Glutamatergic neuron (in vitro differentiated cells): ENCODE measurements at regions not wholly inside any gene's neighbourhood (a gene's known extent, or its start where the extent isn't known, plus 50 kb on each side); places are given as distances from the start of the nearest gene placed in this dataset.

Experiments used
- DNase-seq: peaks from one replicate; pipeline ENCODE4 v3.0.0; 2022
- H3K27ac Mint-ChIP-seq: one replicate; pipeline ENCODE4 v1.8.0; 2020; ENCODE audit warnings: mild to moderate bottlenecking, mixed read lengths, inconsistent platforms; ENCODE audit not compliant: unreplicated experiment
- H3K27me3 Mint-ChIP-seq: one replicate; pipeline ENCODE4 v1.8.0; 2020; ENCODE audit warnings: mild to moderate bottlenecking, moderate library complexity, mixed read lengths, inconsistent platforms; ENCODE audit not compliant: unreplicated experiment
- H3K36me3 Mint-ChIP-seq: one replicate; pipeline ENCODE4 v1.8.0; 2020; ENCODE audit warnings: mild to moderate bottlenecking, mixed read lengths, inconsistent platforms; ENCODE audit not compliant: unreplicated experiment
- H3K4me1 Mint-ChIP-seq: one replicate; pipeline ENCODE4 v1.8.0; 2020; ENCODE audit warnings: mild to moderate bottlenecking, low read depth, mixed read lengths, inconsistent platforms; ENCODE audit not compliant: unreplicated experiment
- H3K4me3 Mint-ChIP-seq: one replicate; pipeline ENCODE4 v1.8.0; 2020; ENCODE audit warnings: mild to moderate bottlenecking, mixed read lengths, inconsistent platforms; ENCODE audit not compliant: unreplicated experiment
- H3K9me3 Mint-ChIP-seq: one replicate; pipeline ENCODE4 v1.8.0; 2020; ENCODE audit warnings: mild to moderate bottlenecking, moderate library complexity, mixed read lengths, inconsistent platforms; ENCODE audit not compliant: unreplicated experiment
- TF ChIP-seq, protein P1 (sequence below): fragments of 200-600 bp; sonication (generic); IDR thresholded peaks from one replicate; pipeline ENCODE4 v1.5.0; 2021; ENCODE audit not compliant: partially characterized antibody, unreplicated experiment

DNA sequence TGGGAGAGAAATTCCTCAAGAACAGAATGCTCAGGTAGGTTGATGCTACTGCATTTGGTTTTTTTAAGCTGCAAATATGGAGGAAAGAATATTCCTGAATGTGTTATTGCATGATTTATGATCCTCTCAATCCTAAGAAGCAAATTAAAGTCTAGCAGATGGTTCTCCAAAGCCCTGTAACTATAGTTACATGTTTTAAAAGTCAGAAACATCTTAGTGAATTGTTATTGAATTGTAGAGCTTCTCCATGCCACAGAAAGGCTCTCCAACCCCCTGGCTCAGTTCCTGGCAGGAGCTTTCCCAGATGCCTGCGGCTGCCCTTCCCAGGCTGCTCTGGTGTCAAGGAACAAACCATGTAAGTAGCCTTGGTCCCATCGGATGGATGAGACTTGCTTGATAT lies 227.8 kb upstream of the GATB start:
- H3K27me3 Mint-ChIP-seq, result no peaks in the 10 kb centered on the region

DNA sequence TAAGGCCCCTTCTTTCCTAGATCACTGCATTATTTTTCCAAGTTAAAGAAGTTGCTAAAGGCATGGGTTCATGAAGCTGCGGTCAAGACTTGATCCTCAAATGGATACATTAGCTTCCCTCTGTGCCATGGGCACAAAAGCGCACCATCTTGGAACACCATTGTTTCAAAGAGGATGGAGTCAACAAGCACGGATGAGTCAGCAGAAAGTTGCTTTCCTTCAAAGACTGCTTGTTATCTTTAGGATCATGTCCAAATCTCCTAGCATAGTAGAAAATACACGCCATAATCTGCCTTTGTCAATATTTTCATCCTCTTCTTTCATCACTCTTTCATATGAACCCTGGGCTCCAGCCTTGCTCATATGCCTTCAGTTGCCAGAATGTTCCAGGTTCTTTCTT lies 226.8 kb upstream of the GATB start:
- Mint-ChIP-seq H3K9me3 (no peaks in the 10 kb centered on the region), H3K27ac (no peak overlapping the region), H3K36me3 (no peaks in the 10 kb centered on the region), H3K27me3 (no peaks in the 10 kb centered on the region), H3K4me3 (no peak overlapping the region), H3K4me1 (peaks cover 5% of the 10 kb centered on the region)
- TF ChIP-seq, protein P1, sequence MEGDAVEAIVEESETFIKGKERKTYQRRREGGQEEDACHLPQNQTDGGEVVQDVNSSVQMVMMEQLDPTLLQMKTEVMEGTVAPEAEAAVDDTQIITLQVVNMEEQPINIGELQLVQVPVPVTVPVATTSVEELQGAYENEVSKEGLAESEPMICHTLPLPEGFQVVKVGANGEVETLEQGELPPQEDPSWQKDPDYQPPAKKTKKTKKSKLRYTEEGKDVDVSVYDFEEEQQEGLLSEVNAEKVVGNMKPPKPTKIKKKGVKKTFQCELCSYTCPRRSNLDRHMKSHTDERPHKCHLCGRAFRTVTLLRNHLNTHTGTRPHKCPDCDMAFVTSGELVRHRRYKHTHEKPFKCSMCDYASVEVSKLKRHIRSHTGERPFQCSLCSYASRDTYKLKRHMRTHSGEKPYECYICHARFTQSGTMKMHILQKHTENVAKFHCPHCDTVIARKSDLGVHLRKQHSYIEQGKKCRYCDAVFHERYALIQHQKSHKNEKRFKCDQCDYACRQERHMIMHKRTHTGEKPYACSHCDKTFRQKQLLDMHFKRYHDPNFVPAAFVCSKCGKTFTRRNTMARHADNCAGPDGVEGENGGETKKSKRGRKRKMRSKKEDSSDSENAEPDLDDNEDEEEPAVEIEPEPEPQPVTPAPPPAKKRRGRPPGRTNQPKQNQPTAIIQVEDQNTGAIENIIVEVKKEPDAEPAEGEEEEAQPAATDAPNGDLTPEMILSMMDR, result no peak
- DNase-seq, result no peak

More for the DNA sequence above, 227.8 kb upstream of the GATB start:
- TF ChIP-seq, protein P1, result no peak
- DNase-seq, result no peak
- Mint-ChIP-seq H3K36me3 (no peaks in the 10 kb centered on the region), H3K9me3 (no peaks in the 10 kb centered on the region), H3K4me1 (peaks cover 6% of the 10 kb centered on the region), H3K4me3 (no peak overlapping the region), H3K27ac (no peak overlapping the region)

DNA sequence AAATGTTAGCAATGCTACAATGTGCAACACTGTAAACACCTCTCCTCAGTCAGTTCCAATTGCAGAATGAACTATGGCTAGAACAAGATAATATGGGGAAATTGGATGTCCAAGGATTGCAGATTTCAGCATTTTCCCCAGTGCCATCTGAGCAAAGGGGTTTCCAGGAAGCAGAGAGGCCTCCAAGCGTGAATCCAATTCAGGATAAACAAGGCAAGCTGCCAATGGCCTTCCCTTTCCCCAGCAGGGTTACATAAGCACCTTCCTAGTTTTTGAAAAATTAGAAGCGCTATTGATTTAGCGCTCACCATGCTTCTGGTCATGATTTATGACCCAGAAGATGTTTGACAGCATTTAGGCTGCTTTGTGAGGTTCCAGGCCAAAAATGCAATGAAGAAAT lies 223.0 kb upstream of the GATB start:
- no peaks in the 10 kb centered on the region for H3K4me1 Mint-ChIP-seq
- no peak for DNase-seq
- H3K9me3 Mint-ChIP-seq, result no peaks in the 10 kb centered on the region
- no peak overlapping the region for H3K27ac Mint-ChIP-seq
- TF ChIP-seq, protein P1, result no peak
- no peak overlapping the region for H3K4me3 Mint-ChIP-seq
- no peaks in the 10 kb centered on the region for H3K36me3 Mint-ChIP-seq
- no peaks in the 10 kb centered on the region for H3K27me3 Mint-ChIP-seq

DNA sequence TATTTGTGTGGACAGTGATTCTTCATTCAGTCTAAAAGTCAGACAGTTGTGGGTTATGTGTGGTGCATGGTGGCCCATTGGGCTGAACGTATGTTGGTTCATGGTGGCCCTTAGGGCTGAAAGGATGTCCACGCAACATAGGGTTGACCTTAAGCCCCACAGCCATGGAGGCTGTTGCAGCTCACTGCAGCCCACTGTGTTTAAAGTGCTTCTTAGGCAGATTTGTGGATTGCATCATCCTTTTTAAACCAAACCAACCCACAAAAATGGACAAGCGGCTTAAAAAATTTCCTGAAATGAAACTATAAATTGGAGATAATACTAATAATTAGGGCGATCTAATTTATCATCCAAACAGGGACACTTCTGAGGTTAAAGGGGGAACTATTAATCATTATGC lies 219.0 kb upstream of the GATB start:
- Mint-ChIP-seq H3K27ac (no peak overlapping the region), H3K36me3 (peaks cover 23% of the 10 kb centered on the region), H3K4me3 (no peak overlapping the region), H3K9me3 (peaks cover 8% of the 10 kb centered on the region), H3K4me1 (no peaks in the 10 kb centered on the region), H3K27me3 (peaks cover 1% of the 10 kb centered on the region)
- TF ChIP-seq, protein P1, result no peak
- DNase-seq, result no peak

DNA sequence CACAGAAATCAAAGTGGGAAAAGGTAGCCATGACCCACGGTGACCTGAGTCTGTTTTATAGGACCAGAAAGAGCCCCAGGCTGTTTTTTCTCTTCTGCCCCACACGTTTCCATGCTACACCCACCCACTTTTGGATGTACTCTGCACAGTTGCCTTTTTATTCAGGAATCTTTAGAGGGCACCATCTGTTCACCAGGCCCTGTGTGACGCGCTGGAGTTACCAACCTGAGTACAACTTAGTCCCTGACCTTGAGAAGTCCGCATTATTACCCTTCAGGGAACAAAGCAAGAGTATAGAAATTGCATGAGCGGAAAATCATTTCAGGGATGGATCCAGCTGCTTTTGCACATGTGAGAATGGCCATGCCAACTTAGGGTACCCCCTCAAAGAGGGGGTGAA lies 207.8 kb upstream of the GATB start:
- no peaks in the 10 kb centered on the region for H3K36me3 Mint-ChIP-seq
- TF ChIP-seq, protein P1, result no peak
- peaks cover 3% of the 10 kb centered on the region for H3K27me3 Mint-ChIP-seq
- H3K4me1 Mint-ChIP-seq, result no peaks in the 10 kb centered on the region
- H3K27ac Mint-ChIP-seq, result no peak overlapping the region
- H3K9me3 Mint-ChIP-seq, result peaks cover 1% of the 10 kb centered on the region
- no peak overlapping the region for H3K4me3 Mint-ChIP-seq
- no peak for DNase-seq
